ENCODE measurements at regions not wholly inside any gene's neighbourhood (a gene's known extent, or its start where the extent isn't known, plus 50 kb on each side); places are given as distances from the start of the nearest gene placed in this dataset.
"Not testable (repeated sequence)": the region's sequence is repeated elsewhere in the genome, so short reads cannot be mapped to it uniquely, and the experiment has no call there.

DNA sequence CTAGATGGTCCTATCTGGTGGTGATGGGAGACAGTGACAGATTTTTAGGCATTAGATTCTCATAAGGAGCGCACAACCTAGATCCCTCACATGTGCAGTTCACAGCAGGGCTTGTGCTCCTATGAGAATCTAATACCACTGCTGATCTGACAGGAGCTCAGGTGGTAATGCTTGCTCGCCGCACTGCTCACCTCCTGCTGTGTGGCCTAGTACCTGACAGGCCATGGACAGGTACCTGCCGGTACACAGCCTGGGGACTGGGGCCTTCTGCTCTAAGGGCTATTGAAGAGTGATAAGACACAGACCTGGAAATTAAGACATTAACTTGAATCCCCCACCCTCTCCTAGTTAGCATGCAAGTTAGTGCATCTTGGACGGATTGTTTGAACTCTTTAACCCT is 64.4 kb downstream of the KLRB1 start:
- not testable (repeated sequence) for DNase-seq (ENCODE audit: low spot score)

GRCh38 chr12:9542827-9543226 is 64.9 kb downstream of the KLRB1 start:
- DNase-seq (ENCODE audit: low spot score): not testable (repeated sequence)

GRCh38 chr12:9515925-9516324 is 91.8 kb downstream of the KLRB1 start:
- peak; percentile 11 for DNase-seq (ENCODE audit: low spot score)

DNA sequence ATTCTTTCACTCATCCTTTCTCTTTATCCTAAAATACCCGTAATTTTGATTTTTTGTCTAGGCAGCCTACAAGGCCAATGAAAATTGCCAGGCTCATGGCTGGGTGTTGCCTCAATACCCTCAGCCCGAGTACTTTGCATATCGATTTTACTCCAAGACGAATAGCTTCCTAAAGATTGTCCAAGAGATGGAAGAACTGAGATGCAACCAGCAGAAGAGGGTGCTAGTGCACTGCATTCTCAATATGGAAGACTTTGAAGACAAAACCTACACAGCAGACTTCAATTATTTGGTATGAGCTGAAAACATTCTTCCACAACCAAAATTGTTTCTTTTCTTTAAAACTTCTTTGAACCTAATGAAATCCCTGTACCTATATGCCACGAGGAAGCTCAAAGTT is 95.0 kb downstream of the KLRB1 start:
- not testable (repeated sequence) for DNase-seq (ENCODE audit: low spot score)

GRCh38 chr12:9510392-9511011 is 97.2 kb downstream of the KLRB1 start:
- DNase-seq (ENCODE audit: low spot score): not testable (repeated sequence)

DNA sequence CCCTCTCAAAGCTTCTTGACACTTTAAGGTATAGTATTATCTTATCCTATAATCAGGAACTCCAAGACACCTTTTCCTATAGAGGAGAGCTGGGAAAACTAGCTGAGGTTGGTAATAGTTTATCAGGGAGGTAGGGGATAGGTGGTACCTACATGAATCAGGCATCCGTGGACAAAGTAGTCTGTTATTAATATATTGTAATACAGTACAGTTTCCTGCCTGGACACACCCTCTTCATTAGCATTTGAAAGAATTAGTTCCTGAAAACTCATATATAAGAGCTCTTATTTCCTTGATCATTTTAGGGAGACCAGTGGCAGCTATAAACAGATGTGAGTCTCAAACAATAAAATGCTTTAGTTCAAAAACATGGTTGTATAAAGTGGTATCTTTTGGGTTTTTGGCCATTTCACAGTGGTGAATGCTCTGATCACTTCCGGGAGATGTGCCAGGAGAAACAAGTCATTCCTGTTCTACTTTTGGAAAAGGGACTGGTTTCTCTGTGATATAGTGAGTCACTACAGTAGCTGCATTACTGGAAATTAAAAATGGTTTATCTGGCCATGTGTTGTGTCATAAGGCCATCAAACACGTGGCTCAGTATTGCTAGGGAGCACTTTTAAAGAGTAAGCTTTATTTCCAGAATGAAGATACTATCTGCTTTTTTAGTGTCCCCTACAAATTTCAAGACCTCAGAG is 98.1 kb downstream of the KLRB1 start:
- no peak for DNase-seq (ENCODE audit: low spot score)

GRCh38 chr12:9506746-9507145 is 101.0 kb downstream of the KLRB1 start:
- no peak for DNase-seq (ENCODE audit: low spot score)

DNA sequence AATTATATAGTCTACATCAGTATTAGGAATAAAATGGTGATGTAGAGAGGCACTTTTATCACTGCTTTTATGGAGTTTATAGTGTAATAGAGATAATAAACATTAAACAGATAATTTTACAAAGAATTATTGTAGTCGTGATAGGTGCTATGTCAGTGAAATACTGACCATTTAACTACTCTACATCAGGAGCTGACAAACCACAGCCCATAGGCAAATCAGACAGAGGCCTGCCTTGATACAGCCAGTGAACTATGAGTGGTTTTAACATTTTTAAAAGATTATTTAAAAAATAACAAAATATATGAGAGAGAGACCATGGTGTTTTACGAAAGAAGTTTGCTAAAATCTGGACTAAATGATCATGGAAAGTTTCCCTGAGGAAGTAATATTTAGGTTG is 104.3 kb downstream of the KLRB1 start:
- not testable (repeated sequence) for DNase-seq (ENCODE audit: low spot score)

DNA sequence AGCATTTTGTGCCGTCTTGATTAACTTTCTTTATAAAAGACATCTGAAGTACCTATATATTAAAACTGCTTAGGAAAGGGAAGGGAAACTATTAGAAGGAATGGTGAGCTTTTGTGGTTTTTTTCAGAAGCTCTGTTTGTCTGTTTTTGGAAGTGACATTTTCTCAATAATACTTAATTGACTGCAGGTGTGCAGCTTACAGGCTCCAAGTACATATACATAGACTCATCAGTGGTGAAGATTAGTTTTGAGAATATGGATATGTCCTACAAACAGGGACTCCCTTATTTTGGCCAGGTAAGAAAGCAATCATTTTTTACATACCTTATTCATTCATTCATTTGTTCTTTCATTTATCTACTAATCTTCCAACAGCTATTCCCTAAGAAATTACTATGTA is 104.9 kb downstream of the KLRB1 start:
- not testable (repeated sequence) for DNase-seq (ENCODE audit: low spot score)

- DNase-seq (ENCODE audit: low spot score): not testable (repeated sequence)
Observed at GRCh38 chr12:9493325-9493724, 114.4 kb downstream of the KLRB1 start.

DNA sequence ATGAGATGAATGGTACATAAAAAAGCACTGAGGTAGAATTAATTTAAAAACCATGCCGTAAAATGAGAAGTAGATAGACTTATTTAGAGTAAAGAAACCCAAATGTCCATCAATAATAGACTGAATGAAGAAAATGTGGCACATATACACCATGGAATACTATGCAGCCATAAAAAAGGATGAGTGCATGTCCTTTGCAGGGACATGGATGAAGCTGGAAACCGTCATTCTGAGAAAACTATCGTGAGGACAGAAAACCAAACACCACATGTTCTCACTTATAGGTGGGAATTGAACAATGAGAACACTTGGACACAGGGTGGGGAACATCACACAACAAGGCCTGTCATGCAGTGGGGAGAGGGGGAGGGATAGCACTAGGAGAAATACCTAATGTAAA is 126.4 kb downstream of the KLRB1 start:
- not testable (repeated sequence) for DNase-seq (ENCODE audit: low spot score)

DNA sequence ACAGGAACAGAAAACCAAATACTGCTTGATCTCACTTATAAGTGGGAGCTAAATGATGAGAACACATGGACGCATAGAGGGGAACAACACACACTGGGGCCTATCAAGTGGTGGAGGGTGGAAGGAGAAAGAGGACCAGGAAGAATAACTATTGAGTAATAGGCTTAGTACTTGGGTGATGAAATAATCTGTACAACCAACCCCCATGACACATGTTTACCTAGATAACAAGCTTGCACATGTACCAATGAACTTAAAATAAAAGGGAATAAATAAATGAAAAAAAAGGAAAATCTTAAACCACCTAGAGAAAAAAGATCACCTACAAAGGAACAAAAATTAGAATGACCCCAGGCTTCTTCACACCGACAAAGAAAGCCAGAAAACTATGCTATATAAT is 133.5 kb downstream of the KLRB1 start:
- not testable (repeated sequence) for DNase-seq (ENCODE audit: low spot score)

DNA sequence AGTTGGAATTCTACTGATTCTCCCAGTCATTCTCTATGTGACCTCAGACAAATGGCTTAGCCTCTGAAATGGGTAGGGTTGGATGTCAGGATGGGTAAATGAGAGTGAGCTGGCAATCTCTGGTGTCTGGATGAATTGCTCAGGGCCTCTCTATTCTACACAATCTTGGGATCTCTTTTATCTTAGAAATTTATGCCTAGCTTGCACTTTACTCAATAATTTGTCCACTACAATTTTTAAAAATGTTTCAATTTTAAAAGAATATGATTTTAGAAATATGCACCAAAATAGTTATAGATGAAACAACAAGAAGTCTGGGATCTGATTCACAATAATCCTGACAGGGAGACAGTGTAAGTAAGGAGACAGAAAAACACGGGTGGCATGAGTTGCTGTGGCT is 134.1 kb downstream of the KLRB1 start:
- not testable (repeated sequence) for DNase-seq (ENCODE audit: low spot score)

GRCh38 chr12:9471501-9471900 is 136.2 kb downstream of the KLRB1 start:
- not testable (repeated sequence) for DNase-seq (ENCODE audit: low spot score)

DNA sequence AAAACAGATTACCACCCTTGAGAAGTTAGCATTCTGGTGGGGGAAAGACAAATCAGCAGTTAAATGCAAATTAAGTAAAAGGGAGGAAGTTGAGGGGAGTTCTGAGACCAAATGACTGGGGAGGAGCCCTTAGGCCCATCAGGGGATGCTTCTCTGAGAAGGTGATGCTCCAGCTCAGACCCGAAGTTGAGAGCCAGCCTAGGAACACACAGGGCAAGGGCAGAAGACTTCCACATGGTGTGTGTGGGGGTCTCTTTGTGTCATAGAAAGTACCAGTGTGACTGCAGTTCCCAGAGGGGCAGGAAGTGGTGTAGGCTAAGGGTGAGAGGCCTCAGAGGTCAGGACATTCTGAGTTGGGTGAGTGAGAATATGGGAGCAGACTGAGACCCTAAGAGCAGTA is 137.3 kb downstream of the KLRB1 start:
- not testable (repeated sequence) for DNase-seq (ENCODE audit: low spot score)

DNA sequence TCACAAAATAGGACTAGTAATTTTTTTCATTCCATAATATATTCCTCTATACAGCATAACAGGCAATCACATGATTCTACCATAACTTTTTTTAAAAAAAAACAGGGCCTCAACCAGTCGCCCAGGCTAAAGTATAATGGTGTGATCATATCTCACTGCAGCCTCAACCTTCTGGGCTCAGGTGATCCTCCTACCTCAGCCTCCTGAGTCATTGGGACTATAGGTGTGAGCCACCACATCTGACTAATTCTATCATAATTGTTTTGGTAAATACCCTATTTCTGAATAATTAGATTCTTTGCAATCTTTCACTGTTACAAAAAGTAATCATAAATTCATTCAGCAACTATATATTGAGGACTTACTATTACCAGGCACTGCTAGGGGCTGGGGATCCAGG is 137.8 kb downstream of the KLRB1 start:
- DNase-seq (ENCODE audit: low spot score): not testable (repeated sequence)

DNA sequence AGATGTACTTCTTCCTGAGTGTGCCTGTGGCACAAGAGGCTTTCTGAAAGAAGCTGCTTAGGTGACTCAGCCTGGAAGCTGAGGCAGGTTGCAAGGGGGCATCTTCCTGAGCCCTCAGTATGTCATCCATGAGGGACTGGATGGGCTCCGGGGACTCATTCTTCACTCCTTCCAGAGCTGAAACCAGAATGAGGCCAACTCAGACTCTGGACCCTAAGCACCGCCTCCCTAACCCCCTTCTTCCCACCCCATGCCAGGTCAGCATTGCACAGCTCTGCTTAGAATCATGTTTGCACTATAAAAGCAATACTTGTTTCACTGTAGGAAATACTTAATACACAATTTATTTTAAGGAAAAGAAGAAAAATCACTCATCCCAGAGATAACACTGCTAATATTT is 138.3 kb downstream of the KLRB1 start:
- DNase-seq (ENCODE audit: low spot score): not testable (repeated sequence)

DNA sequence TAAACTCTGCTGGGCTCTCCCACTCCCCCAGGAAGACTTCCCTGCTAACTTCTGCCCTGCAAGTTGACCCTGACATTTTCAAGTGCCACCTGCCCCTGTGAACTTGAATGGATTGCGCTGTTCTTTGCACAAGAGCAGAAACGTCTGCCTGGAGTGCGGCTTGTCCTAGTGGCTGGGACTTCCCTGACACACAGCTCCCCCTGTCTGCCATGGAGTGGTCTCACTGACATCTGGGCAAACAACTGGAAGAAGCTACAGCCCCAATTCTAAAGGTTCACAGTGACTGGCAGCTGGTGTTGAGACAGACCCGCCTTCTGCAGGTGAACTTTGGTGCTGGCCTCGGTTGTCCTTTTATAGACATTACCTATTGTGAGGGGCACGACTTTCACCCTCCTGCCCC is 138.7 kb downstream of the KLRB1 start:
- peak; percentile 16 for DNase-seq (ENCODE audit: low spot score)

DNA sequence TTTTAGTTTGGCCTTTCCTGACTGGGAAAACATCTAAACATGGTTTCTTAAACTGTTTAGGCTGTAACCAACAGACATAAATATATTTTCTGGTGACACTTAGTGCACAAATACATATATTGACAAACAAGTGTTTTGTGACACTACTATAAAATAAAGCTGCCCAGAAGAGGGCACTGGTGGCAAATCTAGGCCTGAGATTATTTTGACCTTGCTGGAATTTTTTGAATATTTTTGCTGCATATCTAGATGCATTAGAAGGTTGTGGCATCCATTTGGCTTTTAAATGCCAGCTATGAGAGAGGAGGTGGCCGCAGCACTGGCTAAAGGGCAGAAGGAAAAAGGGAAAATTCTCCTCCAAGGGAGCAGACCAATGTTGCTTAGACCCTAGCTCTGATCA is 139.6 kb downstream of the KLRB1 start:
- not testable (repeated sequence) for DNase-seq (ENCODE audit: low spot score)

GRCh38 chr12:9464408-9464807 is 143.3 kb downstream of the KLRB1 start:
- DNase-seq (ENCODE audit: low spot score): no peak

- DNase-seq (ENCODE audit: low spot score): not testable (repeated sequence)
Observed at GRCh38 chr12:9455516-9455915, 152.2 kb downstream of the KLRB1 start.

GRCh38 chr12:9454021-9454420 is 153.7 kb downstream of the KLRB1 start:
- not testable (repeated sequence) for DNase-seq (ENCODE audit: low spot score)

DNA sequence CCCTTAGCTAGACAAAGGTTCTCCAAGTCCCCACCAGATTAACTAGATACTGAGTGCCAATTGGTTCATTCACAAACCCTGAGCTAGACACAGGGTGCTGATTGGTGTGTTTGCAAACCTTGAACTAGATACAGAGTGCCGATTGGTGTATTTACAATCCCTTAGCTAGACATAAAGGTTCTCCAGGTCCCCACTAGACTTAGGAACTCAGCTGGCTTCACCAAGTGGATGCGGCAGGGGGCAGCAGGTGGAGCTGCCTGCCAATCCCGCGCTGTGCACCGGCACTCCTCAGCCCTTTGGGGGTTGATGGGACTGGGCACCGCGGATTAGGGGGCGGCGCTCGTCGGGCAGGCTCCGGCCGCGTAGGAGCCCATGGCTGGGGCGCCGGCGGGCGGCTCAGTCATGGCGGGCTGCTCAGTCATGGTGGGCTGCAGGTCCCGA is 157.6 kb downstream of the KLRB1 start:
- peak; percentile 25 for DNase-seq (ENCODE audit: low spot score)

Data from activated CD4-positive, alpha-beta T cell treated with anti-CD3 and anti-CD28 coated beads, Interleukin-2, Interleukin-4, amounts not matched to agents 100 ng/mL and 50 ng/mL, durations not matched to agents 16 hours and 8 hours (primary cell).